ENCODE measurements at regions not wholly inside any gene's neighbourhood (a gene's known extent, or its start where the extent isn't known, plus 50 kb on each side); places are given as distances from the start of the nearest gene placed in this dataset.
A peak's percentile ranks its signal among the peaks of the same experiment; 100 is the strongest.

DNA sequence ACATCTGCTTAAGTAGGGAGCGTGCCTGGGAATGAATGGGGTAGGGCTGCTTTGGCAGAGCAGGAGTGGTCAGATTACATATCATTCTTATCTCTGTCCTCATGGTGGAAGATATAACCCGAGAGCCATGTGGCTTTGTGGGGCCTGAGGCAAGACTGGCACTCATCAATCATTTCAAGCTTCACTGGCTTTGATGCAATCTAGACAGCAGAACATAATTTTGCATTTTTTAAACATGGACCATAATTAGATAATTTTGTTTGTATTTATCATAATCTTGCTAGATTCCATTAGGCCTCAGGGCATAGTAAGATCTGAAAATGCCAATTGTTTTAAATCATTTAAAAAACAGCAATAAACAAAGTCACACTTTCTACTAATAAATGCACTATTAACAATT lies 480.3 kb downstream of the NXPH1 start:
- DNase-seq (ENCODE audit: low read depth) = no peak
- H3K4me3 ChIP-seq (ENCODE audit: low read depth, low read length) = no peak overlapping the region
- TF ChIP-seq POLR2A (IDR thresholded peaks at IDR 0.05; ENCODE audit: extremely low read depth, insufficient read length) (no peak), MAX (IDR thresholded peaks at IDR 0.05; ENCODE audit: low read depth, low read length) (no peak), CTCF (IDR thresholded peaks at IDR 0.05; ENCODE audit: low read depth, low read length) (no peak), MYC (IDR thresholded peaks at IDR 0.05; ENCODE audit: low read depth, low read length) (no peak)

DNA sequence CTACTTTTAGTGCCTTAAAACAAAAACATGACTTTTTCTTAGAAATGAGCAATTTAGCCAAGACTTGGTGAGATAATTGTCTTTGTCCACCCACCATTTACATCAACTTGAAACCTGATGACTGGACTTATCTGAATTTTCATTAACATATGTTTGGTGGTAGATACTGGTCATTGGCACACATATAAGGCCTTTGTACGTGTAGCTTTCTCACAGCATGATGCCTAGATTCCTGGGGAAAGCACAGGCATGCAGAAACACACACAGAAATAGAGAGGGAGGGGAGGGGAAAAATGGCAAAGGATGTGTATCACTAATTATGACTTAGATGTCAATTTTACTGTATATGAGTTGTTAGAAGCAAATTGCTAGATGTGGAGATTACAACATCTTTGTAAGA lies 488.4 kb downstream of the NXPH1 start:
- no peak for TF ChIP-seq CTCF (IDR thresholded peaks at IDR 0.05; ENCODE audit: low read depth, low read length)
- TF ChIP-seq MAX (IDR thresholded peaks at IDR 0.05; ENCODE audit: low read depth, low read length) = no peak
- no peak for TF ChIP-seq MYC (IDR thresholded peaks at IDR 0.05; ENCODE audit: low read depth, low read length)
- TF ChIP-seq POLR2A (IDR thresholded peaks at IDR 0.05; ENCODE audit: extremely low read depth, insufficient read length) = no peak
- no peak for DNase-seq (ENCODE audit: low read depth)
- no peak overlapping the region for H3K4me3 ChIP-seq (ENCODE audit: low read depth, low read length)

DNA sequence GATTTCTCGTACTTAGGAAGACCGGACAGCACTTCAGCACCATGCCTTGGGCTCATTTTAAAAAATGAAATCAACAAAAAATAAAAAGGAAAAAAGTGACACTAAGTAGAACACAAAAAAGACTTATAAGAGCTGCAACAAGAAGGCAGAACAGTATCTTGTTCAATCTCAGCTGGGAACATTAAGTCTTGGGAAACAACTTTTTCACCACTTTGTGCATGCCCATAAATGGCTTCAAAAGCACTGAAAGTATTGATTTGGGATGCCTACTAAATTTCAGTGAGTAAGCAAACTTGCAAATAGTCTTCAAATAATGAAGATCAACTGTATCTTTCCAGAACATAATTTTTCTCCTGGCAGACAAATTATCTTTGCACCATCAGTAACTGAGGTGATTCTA lies 489.3 kb downstream of the NXPH1 start:
- TF ChIP-seq POLR2A (IDR thresholded peaks at IDR 0.05; ENCODE audit: extremely low read depth, insufficient read length) (no peak), CTCF (IDR thresholded peaks at IDR 0.05; ENCODE audit: low read depth, low read length) (no peak), MYC (IDR thresholded peaks at IDR 0.05; ENCODE audit: low read depth, low read length) (no peak), MAX (IDR thresholded peaks at IDR 0.05; ENCODE audit: low read depth, low read length) (no peak)

DNA sequence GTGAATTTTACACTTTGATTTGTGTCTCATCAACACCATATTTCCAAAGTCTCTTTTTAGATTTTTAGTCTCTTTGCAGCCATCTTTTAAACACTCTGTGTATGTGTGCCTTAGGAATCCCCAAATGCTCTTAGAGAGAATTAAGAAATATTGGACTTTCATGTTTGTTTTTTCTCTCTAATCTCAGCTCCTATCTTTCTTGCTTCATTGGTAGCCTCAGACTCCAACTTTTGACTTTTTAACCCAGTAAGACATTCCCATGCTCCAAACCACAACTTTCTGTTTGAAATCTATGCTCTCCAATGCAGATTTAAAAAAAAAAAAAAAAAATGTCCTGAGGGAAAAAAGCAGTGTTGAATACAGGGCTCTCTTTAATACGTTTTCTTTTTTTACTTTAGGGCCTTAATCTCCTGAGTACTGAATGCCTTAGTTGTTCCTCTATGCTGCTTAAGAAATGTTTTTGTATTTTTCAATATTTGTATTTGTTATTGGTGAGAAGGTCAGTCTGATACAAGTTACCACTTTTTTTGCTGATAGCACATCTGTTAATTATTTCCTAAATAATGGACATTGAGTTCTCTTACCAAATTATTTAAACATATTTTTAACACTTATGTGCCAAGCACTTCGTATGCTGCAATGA lies 489.9 kb downstream of the NXPH1 start:
- H3K4me3 ChIP-seq (ENCODE audit: low read depth, low read length) = no peak overlapping the region
- no peak for DNase-seq (ENCODE audit: low read depth)
- TF ChIP-seq POLR2A (IDR thresholded peaks at IDR 0.05; ENCODE audit: extremely low read depth, insufficient read length) = no peak

More for the DNA sequence above, 489.3 kb downstream of the NXPH1 start:
- DNase-seq (ENCODE audit: low read depth) = no peak
- no peak overlapping the region for H3K4me3 ChIP-seq (ENCODE audit: low read depth, low read length)

DNA sequence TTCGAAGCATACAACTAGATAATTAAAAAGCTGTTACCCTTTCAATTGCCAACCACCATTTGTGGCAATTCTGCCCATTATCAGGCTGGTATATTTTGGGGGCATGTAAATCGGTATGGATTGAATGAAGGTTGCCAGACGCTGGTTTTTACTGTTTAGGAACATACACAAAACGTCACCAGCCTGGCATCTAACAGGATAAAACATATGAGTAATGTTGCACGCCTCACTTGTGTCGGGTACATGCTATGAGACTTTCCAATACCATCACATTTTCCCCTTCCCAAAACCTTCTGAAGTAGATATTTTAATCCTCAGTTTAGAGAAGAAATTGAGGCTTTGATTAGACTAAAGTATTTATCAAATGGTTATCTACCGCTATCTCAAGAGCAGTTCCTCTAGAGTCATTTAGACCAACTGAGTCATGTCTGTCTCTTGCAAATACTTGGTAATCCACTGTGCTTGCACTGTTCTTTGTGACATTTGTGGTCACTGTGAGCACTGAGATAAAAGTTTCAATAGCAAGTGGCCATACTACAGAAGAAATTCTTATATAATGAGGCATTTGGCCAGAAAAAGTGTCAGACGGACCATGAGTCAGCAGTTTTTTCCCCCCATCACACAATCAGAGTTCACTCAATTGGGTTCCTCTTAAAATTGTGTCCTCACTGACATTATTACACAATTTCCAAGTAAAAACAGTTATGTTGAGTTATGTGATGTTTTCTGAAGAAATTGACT lies 498.7 kb downstream of the NXPH1 start:
- DNase-seq (ENCODE audit: low read depth) = peak; percentile 11
- H3K4me3 ChIP-seq (ENCODE audit: low read depth, low read length) = no peak overlapping the region
- TF ChIP-seq CTCF (IDR thresholded peaks at IDR 0.05; ENCODE audit: low read depth, low read length) (no peak), POLR2A (IDR thresholded peaks at IDR 0.05; ENCODE audit: extremely low read depth, insufficient read length) (no peak), MAX (IDR thresholded peaks at IDR 0.05; ENCODE audit: low read depth, low read length) (no peak), MYC (IDR thresholded peaks at IDR 0.05; ENCODE audit: low read depth, low read length) (no peak)

DNA sequence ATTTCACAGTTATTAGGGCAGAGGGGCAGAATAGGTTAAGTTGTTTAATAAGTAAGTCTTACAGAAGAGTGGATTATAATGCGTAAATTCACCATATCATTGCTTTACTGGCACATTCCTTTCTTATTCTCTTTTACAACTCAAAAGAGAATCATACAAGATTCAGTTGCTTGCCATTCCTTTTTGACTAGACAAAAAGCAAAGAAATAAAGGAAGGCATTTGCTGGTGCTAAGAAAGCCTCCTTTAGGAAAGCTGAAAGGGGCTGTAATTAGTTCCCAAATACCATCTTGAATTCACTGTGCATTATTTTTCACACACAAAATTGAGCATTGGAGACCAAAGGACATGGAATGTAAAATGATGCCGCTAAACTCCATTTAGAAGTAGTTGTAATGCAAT lies 499.3 kb downstream of the NXPH1 start:
- no peak for DNase-seq (ENCODE audit: low read depth)
- H3K4me3 ChIP-seq (ENCODE audit: low read depth, low read length) = no peak overlapping the region
- TF ChIP-seq POLR2A (IDR thresholded peaks at IDR 0.05; ENCODE audit: extremely low read depth, insufficient read length) (no peak), MAX (IDR thresholded peaks at IDR 0.05; ENCODE audit: low read depth, low read length) (no peak), CTCF (IDR thresholded peaks at IDR 0.05; ENCODE audit: low read depth, low read length) (no peak)

All from NB4 (cell line).